Neuronal stem cell (in vitro differentiated cells): ENCODE measurements at regions not wholly inside any gene's neighbourhood (a gene's known extent, or its start where the extent isn't known, plus 50 kb on each side); places are given as distances from the start of the nearest gene placed in this dataset.

Source experiments
- DNase-seq: peaks from one replicate; pipeline ENCODE4 v3.0.0-alpha.2; 2013; ENCODE audit warnings: low spot score
- H2AFZ ChIP-seq: one replicate; pipeline ENCODE4 v1.6.1; 2013; ENCODE audit warnings: mild to moderate bottlenecking, low read length, inconsistent platforms
- H2AK5ac ChIP-seq: 2 replicates; pipeline ENCODE4 v1.6.1; 2013; ENCODE audit warnings: low read depth, mild to moderate bottlenecking, inconsistent platforms, low read length, moderate library complexity, mixed read lengths
- H2BK120ac ChIP-seq: 2 replicates; pipeline ENCODE4 v1.6.1; 2013; ENCODE audit warnings: low read depth, mild to moderate bottlenecking, inconsistent platforms, low read length, moderate library complexity, mixed read lengths
- H2BK12ac ChIP-seq: one replicate; pipeline ENCODE4 v1.6.1; 2013; ENCODE audit warnings: low read length, inconsistent platforms
- H2BK15ac ChIP-seq: 2 replicates; pipeline ENCODE4 v1.6.1; 2013; ENCODE audit warnings: mild to moderate bottlenecking, low read length, inconsistent platforms, mixed read lengths
- H2BK5ac ChIP-seq: one replicate; pipeline ENCODE4 v1.6.1; 2013; ENCODE audit warnings: inconsistent platforms, mild to moderate bottlenecking, low read length, moderate library complexity
- H3K14ac ChIP-seq: one replicate; pipeline ENCODE4 v1.6.1; 2013; ENCODE audit warnings: low read length, inconsistent platforms
- H3K18ac ChIP-seq: 2 replicates; pipeline ENCODE4 v1.6.1; 2013; ENCODE audit warnings: low read length, inconsistent platforms
- H3K23ac ChIP-seq: 2 replicates; pipeline ENCODE4 v1.6.1; 2013; ENCODE audit warnings: low read depth, mild to moderate bottlenecking, mixed read lengths, low read length, inconsistent platforms; ENCODE audit not compliant: poor library complexity
- H3K27ac ChIP-seq: replicated peaks from 3 replicates; pipeline ENCODE4 v1.5.1; 2013; ENCODE audit warnings: low read length, inconsistent platforms
- H3K27me3 ChIP-seq, 3 experiments: 2 replicates each; pipeline ENCODE4 v1.6.1; 2013; ENCODE audit warnings: low read length in 3 of 3, mild to moderate bottlenecking in 2 of 3, inconsistent platforms in 1 of 3, low read depth in 1 of 3, mixed read lengths in 1 of 3, moderate library complexity in 1 of 3; ENCODE audit not compliant: control insufficient read depth in 3 of 3, insufficient read depth in 3 of 3
- H3K36me3 ChIP-seq, 2 donors: replicated peaks in 1 of 2; 2 replicates each; pipeline ENCODE4 v1.6.1; 2013; ENCODE audit warnings: low read length in 2 of 2; ENCODE audit not compliant: control insufficient read depth in 2 of 2, insufficient read depth in 2 of 2
- H3K4ac ChIP-seq: 2 replicates; pipeline ENCODE4 v1.6.1; 2013; ENCODE audit warnings: inconsistent platforms, mild to moderate bottlenecking, low read length, moderate library complexity
- H3K4me1 ChIP-seq, 2 donors: 1 replicate in 1 of 2; 2 replicates in 1 of 2; pipeline ENCODE4 v1.6.1; 2013; ENCODE audit warnings: low read length in 2 of 2, low read depth in 1 of 2; ENCODE audit not compliant: control insufficient read depth in 2 of 2, insufficient read depth in 1 of 2
- H3K4me2 ChIP-seq: one replicate; pipeline ENCODE4 v1.6.1; 2013; ENCODE audit warnings: mild to moderate bottlenecking, low read length, inconsistent platforms; ENCODE audit not compliant: insufficient read depth, poor library complexity, severe bottlenecking
- H3K4me3 ChIP-seq, 2 donors: 2 replicates each; pipeline ENCODE4 v1.5.1; 2013; ENCODE audit warnings: low read length in 2 of 2, mild to moderate bottlenecking in 2 of 2, inconsistent platforms in 1 of 2, moderate library complexity in 1 of 2
- H3K79me1 ChIP-seq: one replicate; pipeline ENCODE4 v1.6.1; 2013; ENCODE audit warnings: low read depth, mild to moderate bottlenecking, inconsistent platforms, low read length, moderate library complexity
- H3K9ac ChIP-seq: one replicate; pipeline ENCODE4 v1.6.1; 2013; ENCODE audit warnings: mild to moderate bottlenecking, low read depth, low read length, inconsistent platforms; ENCODE audit not compliant: poor library complexity
- H3K9me3 ChIP-seq, 2 donors: replicated peaks in 1 of 2; 2 replicates each; pipeline versions ENCODE3 to v1.6.1; 2013; ENCODE audit warnings: low read length in 2 of 2, mild to moderate bottlenecking in 2 of 2, inconsistent platforms in 1 of 2, low read depth in 1 of 2, mixed read lengths in 1 of 2, moderate library complexity in 1 of 2; ENCODE audit not compliant: control insufficient read depth in 2 of 2, insufficient read depth in 1 of 2
- H4K8ac ChIP-seq: one replicate; pipeline ENCODE4 v1.6.1; 2013; ENCODE audit warnings: low read depth, mild to moderate bottlenecking, inconsistent platforms, low read length, moderate library complexity
- H4K91ac ChIP-seq: one replicate; pipeline ENCODE4 v1.6.1; 2013; ENCODE audit warnings: low read length, low read depth, mild to moderate bottlenecking, inconsistent platforms; ENCODE audit not compliant: poor library complexity
- WGBS, 2 donors: extraction: QIAGEN DNeasy Blood & Tissue Kit; methylation state at CpG; one replicate each; pipeline ENCODE4 v1.1.7; 2013; ENCODE audit warnings: missing lambda C conversion rate in 2 of 2, mixed read lengths in 1 of 2; ENCODE audit not compliant: insufficient read length in 2 of 2, insufficient replicate concordance in 1 of 2; ENCODE audit errors: extremely low coverage in 2 of 2; 5-methylcytosine and 5-hydroxymethylcytosine counted together

DNA sequence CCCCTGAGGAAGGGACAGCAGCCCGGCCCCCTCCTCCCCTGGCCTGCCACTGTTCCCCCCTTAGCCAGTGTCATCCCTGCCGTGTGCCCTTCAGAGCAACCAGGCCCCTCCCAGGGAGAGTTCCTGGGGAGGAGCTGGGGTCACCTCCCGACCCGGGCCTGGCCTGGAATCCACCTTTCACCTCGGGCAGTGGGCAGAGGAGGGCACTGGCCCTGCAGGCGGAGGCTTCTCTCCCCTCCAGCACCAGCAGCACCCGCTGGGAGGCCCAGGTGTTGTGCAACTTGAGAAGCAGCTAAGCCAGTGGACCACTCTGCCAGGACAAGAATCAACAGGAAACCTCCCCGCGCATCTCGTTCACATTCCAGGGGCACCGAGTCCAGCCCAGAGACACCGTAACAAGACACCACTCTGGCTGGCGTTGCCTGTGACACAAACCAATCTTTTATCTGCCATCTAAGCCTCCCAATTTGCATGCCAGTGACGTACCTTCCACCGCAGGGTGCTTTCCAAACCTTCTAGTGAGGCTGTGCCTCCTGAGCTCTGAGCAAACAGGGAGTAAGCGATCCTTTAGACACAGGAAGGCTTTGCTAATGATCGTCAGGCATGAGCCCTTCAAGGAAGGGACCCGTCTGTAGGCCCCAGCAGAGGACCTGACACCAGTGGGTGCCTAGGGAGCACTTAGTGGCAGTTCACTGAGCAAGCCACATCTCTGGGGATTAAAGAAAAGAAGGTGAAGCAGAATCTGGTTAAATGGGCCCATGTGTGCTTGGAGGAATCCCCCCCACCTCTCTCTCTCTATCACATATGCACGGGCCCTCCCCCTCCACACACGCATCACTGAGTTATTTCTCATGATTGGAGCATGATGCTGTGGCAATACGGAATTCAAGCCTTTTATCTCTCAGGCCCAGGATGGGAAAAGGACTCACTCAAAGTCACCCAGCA, 98.9 kb upstream of the TLE3 start:
- Histone ChIP-seq H2BK12ac (no peak overlapping the region), H2BK15ac (peak overlapping the region; percentile 84), H4K91ac (no peak overlapping the region), H3K27ac (peak overlapping the region; percentile 12), H3K18ac (peak overlapping the region; percentile 71), H3K9ac (no peak overlapping the region), H3K4me3 (no peak overlapping the region), H3K36me3 (no peaks in the 10 kb centered on the region), H4K8ac (no peak overlapping the region), H3K9me3 (no peaks in the 10 kb centered on the region), H3K4ac (peak overlapping the region; percentile 14), H3K79me1 (no peaks in the 10 kb centered on the region), H2AK5ac (peak overlapping the region; percentile 77), H3K23ac (no peak overlapping the region), H3K27me3 (peaks cover 0 to 13% (median 4%) of the 10 kb centered on the region in 3 experiments), H3K4me2 (peak overlapping the region; percentile 45), H3K14ac (no peak overlapping the region), H2AFZ (peak overlapping the region; percentile 27), H3K4me1 (peaks cover 0 to 32% of the 10 kb centered on the region in 2 donors), H2BK120ac (peak overlapping the region; percentile 6), H2BK5ac (no peak overlapping the region)
- peak; percentile 82 for DNase-seq
- no CpG with 5 or more reads among the region's 21 CpGs for WGBS, 2 donors

DNA sequence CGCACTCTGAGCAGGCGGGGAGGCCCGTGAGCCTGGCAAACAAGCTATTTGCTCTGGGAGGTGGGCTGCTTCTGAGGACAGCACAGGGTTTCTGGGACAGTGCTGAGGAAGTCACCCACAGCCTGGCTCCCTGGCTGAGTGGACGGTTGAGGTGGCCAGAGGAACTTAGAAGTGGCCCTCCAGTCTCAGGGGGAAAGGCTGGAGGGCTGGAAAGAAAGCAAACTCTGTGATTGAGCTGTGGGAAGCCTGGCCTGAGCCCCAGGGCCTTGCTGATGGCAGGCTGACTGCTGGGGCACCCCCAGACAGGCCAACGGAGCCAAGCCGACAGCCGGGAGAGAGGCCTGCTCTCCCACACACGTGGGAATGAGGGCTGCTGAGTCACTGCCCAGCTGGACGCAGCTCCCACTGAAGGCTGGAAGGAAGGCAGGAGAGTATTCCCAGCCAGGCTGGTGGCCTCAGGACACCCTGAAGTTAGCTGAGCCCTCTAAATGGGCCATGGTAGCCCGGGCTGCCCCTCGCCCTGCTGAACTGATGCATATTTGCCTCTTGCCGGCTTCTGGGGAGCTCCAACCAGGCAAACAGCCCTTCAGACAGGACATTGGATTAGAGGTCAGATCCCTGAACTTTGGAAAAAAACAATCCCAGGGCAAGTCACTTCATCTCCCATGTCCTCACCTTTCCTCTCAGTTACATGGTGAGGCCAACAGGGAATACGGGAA, 98.0 kb upstream of the TLE3 start:
- H2AK5ac ChIP-seq: peak overlapping the region; percentile 77
- H3K18ac ChIP-seq: peak overlapping the region; percentile 71
- no peaks in the 10 kb centered on the region for H3K36me3 ChIP-seq
- DNase-seq: no peak
- H4K8ac ChIP-seq: no peak overlapping the region
- no peak overlapping the region for H3K14ac ChIP-seq
- H4K91ac ChIP-seq: peak overlapping the region; percentile 4
- peak overlapping the region; percentile 12 for H3K27ac ChIP-seq
- peaks cover 0 to 12% (median 4%) of the 10 kb centered on the region in 3 experiments for H3K27me3 ChIP-seq
- peak overlapping the region; percentile 18 for H2BK15ac ChIP-seq
- peak overlapping the region; percentile 36 for H2BK12ac ChIP-seq
- H3K79me1 ChIP-seq: no peaks in the 10 kb centered on the region
- no CpG with 5 or more reads among the region's 13 CpGs for WGBS, 2 donors
- H3K4me2 ChIP-seq: no peak overlapping the region
- no peak overlapping the region for H3K23ac ChIP-seq
- H2BK5ac ChIP-seq: peak overlapping the region; percentile 45
- peak overlapping the region; percentile 64 for H3K9ac ChIP-seq
- peak overlapping the region; percentile 30 for H2BK120ac ChIP-seq
- H2AFZ ChIP-seq: no peak overlapping the region
- H3K4me3 ChIP-seq: no peak overlapping the region
- peaks cover 0 to 32% of the 10 kb centered on the region in 2 donors for H3K4me1 ChIP-seq
- H3K9me3 ChIP-seq: no peaks in the 10 kb centered on the region
- no peak overlapping the region for H3K4ac ChIP-seq

DNA sequence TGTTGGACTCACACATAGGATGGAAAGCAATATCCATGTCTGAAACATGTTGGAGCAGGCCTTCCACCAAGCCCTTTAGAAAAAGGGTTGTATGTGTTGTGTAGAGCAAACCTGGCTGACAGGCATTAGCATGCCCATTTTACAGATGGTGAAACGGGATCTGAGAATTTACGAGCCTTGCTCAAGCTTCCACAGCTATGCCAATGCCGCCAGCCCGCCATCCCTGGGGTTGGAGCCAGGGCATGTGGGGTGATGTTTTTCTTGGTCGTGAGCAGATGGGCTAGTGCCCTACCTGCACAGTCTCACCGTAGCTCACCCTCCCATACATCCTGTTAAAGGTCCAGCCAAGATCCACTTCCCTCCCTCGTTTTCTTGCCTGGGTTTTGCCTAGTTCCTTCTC, 97.5 kb upstream of the TLE3 start:
- peak overlapping the region; percentile 45 for H2BK5ac ChIP-seq
- peaks cover 0 to 14% (median 4%) of the 10 kb centered on the region in 3 experiments for H3K27me3 ChIP-seq
- H4K91ac ChIP-seq: peak overlapping the region; percentile 4
- no peak overlapping the region for H3K4me2 ChIP-seq
- H3K27ac ChIP-seq: no peak overlapping the region
- peak overlapping the region; percentile 71 for H3K18ac ChIP-seq
- peak overlapping the region; percentile 77 for H2AK5ac ChIP-seq
- no peak for DNase-seq
- no peak overlapping the region for H2AFZ ChIP-seq
- H3K79me1 ChIP-seq: no peaks in the 10 kb centered on the region
- no peak overlapping the region for H3K4ac ChIP-seq
- H3K4me1 ChIP-seq: peaks cover 0 to 32% of the 10 kb centered on the region in 2 donors
- peak overlapping the region; percentile 77 for H2BK15ac ChIP-seq
- H2BK12ac ChIP-seq: peak overlapping the region; percentile 36
- no peaks in the 10 kb centered on the region for H3K36me3 ChIP-seq
- no peaks in the 10 kb centered on the region for H3K9me3 ChIP-seq
- no CpG with 5 or more reads among the region's 7 CpGs for WGBS, 2 donors
- peak overlapping the region; percentile 30 for H2BK120ac ChIP-seq
- H3K4me3 ChIP-seq: no peak overlapping the region
- peak overlapping the region; percentile 64 for H3K9ac ChIP-seq
- no peak overlapping the region for H3K14ac ChIP-seq
- no peak overlapping the region for H3K23ac ChIP-seq
- H4K8ac ChIP-seq: no peak overlapping the region

DNA sequence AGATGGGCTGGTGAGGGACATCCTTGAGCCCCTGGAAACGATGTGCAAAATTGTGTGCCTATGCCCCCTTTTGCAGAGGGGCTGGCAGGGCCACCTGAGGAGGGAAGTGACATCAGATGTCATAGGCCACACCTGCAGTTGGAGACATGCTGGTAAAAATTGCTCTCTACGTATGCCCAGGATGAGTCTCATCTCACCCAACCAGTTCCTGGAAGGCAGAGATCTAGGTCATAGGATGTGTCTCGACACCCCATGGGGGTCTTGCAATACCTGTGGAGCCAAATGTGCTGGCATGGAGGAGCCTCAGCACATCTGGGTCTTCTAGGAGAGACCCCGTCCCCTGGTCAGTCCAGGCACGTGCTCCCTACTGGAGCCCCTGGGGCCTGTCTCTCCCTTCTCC, 96.5 kb upstream of the TLE3 start:
- no peak overlapping the region for H3K27ac ChIP-seq
- peak overlapping the region; percentile 48 for H2AK5ac ChIP-seq
- H3K79me1 ChIP-seq: no peaks in the 10 kb centered on the region
- no peak overlapping the region for H2BK5ac ChIP-seq
- H4K91ac ChIP-seq: no peak overlapping the region
- H3K18ac ChIP-seq: no peak overlapping the region
- peaks cover 0 to 34% of the 10 kb centered on the region in 2 donors for H3K4me1 ChIP-seq
- H3K36me3 ChIP-seq: no peaks in the 10 kb centered on the region
- no peak overlapping the region for H3K9ac ChIP-seq
- peak overlapping the region; percentile 77 for H2BK15ac ChIP-seq
- no peak overlapping the region for H3K14ac ChIP-seq
- H3K4me2 ChIP-seq: no peak overlapping the region
- no peak overlapping the region for H4K8ac ChIP-seq
- no peaks in the 10 kb centered on the region for H3K9me3 ChIP-seq
- no peak overlapping the region for H3K4ac ChIP-seq
- H3K4me3 ChIP-seq: no peak overlapping the region
- no peak overlapping the region for H2AFZ ChIP-seq
- H2BK12ac ChIP-seq: no peak overlapping the region
- peak overlapping the region; percentile 24 for H2BK120ac ChIP-seq
- H3K27me3 ChIP-seq: peaks cover 0 to 14% (median 4%) of the 10 kb centered on the region in 3 experiments
- WGBS, 2 donors: no CpG with 5 or more reads among the region's 5 CpGs
- no peak for DNase-seq
- H3K23ac ChIP-seq: no peak overlapping the region
